Stimulated activated CD4-positive, alpha-beta T cell treated with anti-CD3 and anti-CD28 coated beads, Interleukin-12 subunit alpha, Interleukin-12 subunit beta, amount 100 ng/mL, for 48 hours (primary cell): ENCODE measurements at regions not wholly inside any gene's neighbourhood (a gene's known extent, or its start where the extent isn't known, plus 50 kb on each side); places are given as distances from the start of the nearest gene placed in this dataset.

Experiments
- DNase-seq, 3 donors: peaks; one replicate each; pipeline ENCODE4 v3.0.0-alpha.2; 2020; ENCODE audit warnings: low read depth in 2 of 3, low spot score in 1 of 3

GRCh38 chr3:163957072-163957471 lies 1121.2 kb downstream of the SI start:
- DNase-seq, result no peak

GRCh38 chr3:163953526-163953925 lies 1124.8 kb downstream of the SI start:
- DNase-seq, result no peak

GRCh38 chr3:163952499-163952898 lies 1125.8 kb downstream of the SI start:
- DNase-seq, result no peak

GRCh38 chr3:163951397-163951987 lies 1126.8 kb downstream of the SI start:
- no peak for DNase-seq

GRCh38 chr3:163946785-163947184 lies 1131.5 kb downstream of the SI start:
- no peak for DNase-seq

GRCh38 chr3:163943664-163944063 lies 1134.6 kb downstream of the SI start:
- no peak for DNase-seq

- no peak for DNase-seq
These were observed 1138.4 kb downstream of the SI start for GRCh38 chr3:163939926-163940325.

- no peak for DNase-seq
These were observed 1141.8 kb downstream of the SI start for GRCh38 chr3:163936543-163936942.

- DNase-seq, result no peak
These were observed 1142.9 kb downstream of the SI start for GRCh38 chr3:163935411-163935810.

GRCh38 chr3:163929069-163929652 lies 1149.1 kb downstream of the SI start:
- DNase-seq, result no peak

GRCh38 chr3:163927521-163927920 lies 1150.8 kb downstream of the SI start:
- DNase-seq, result no peak

- DNase-seq, result no peak
These were observed 1153.7 kb downstream of the SI start for GRCh38 chr3:163924600-163924999.

GRCh38 chr3:163919154-163919553 lies 1159.1 kb downstream of the SI start:
- no peak for DNase-seq

- DNase-seq, result no peak
These were observed 1161.4 kb downstream of the SI start for GRCh38 chr3:163916596-163917560.

- DNase-seq, result no peak
These were observed 1163.0 kb downstream of the SI start for GRCh38 chr3:163915280-163915679.

GRCh38 chr3:163914567-163914966 lies 1163.7 kb downstream of the SI start:
- DNase-seq, result no peak

- no peak for DNase-seq
These were observed 1186.5 kb downstream of the SI start for GRCh38 chr3:163891771-163892170.

- no peak for DNase-seq
These were observed 1187.6 kb downstream of the SI start for GRCh38 chr3:163890661-163891060.

- no peak for DNase-seq
These were observed 1199.1 kb downstream of the SI start for GRCh38 chr3:163879172-163879571.

- no peak for DNase-seq
These were observed 1199.9 kb downstream of the SI start for GRCh38 chr3:163878396-163878795.

GRCh38 chr3:163877805-163878204 lies 1200.5 kb downstream of the SI start:
- DNase-seq, result no peak

- no peak for DNase-seq
These were observed 1215.2 kb downstream of the SI start for GRCh38 chr3:163863146-163863545.
